NCI-H2107 treated with DMSO at 0.1 percent for 48 hours (cell line): ENCODE measurements at regions not wholly inside any gene's neighbourhood (a gene's known extent, or its start where the extent isn't known, plus 50 kb on each side); places are given as distances from the start of the nearest gene placed in this dataset.
"Not testable (repeated sequence)": the region's sequence is repeated elsewhere in the genome, so short reads cannot be mapped to it uniquely, and the experiment has no call there.

ENCODE experiments used
- DNase-seq: peaks from one replicate; lab custom pipeline; 2025; ENCODE audit not compliant: unreplicated experiment; lab: John Stamatoyannopoulos, UW

DNA sequence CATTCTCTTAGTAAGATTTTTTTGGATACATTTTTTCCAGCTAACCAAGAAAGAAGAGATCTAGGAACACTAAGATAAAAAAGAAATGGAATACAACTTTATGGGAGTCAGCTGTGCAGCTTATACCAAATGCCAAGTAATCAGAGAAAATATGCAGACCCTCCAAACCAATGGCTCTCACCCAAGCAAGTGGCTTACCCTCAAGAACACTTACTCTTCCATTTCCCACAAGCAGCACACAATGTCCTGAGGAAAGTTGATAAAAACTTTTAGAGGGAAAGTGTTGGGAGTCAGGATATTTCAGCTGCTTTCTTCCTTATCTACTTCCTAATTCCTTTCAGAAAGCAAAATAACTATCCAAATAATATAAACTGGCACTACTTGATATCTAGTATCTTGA is 631.8 kb downstream of the RWDD3 start:
- no peak for DNase-seq

DNA sequence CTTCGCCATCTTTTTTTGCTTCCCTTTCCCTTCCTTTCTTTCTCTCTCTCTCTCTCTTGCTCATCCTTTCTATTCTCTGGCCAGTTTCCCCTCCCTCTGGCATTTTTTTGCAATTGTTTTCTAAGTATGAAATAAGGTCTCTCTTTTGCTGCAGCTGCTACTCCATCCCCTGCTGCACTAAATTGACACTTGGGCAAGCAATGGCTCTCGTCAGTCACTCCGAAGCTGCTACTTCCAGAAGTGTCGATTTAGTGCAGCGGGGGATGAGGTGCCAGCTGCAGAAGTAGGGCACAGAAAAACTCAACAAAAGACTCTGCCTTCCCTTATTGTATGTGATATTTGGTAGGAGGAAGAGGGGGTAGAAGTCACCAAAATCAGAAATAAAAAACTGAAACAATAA is 642.3 kb downstream of the RWDD3 start:
- DNase-seq: no peak

DNA sequence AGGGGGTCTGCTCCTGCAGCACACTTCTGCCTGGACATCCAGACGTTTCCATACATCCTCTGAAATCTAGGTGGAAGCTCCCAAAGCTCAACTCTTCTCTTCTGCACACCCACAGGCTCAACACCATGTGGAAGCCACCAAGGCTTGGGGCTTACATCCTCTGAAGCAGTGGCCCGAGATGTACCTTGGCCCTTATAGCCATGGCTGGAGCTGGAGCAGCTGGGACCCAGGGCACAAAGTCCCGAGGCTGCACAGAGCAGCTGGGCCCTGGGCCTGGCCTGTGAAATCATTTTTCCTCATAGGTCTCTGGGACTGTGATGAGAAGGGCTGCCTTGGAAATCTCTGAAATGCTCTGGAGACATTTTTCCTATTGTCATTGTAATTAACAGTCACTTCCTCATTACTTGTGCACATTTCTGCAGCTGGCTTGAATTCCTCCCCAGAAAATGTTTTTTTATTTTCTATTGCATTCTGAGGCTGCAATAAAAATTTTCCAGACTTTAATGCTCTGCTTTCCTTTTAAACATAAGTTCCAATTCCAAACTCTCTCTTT is 645.6 kb downstream of the RWDD3 start:
- no peak for DNase-seq

DNA sequence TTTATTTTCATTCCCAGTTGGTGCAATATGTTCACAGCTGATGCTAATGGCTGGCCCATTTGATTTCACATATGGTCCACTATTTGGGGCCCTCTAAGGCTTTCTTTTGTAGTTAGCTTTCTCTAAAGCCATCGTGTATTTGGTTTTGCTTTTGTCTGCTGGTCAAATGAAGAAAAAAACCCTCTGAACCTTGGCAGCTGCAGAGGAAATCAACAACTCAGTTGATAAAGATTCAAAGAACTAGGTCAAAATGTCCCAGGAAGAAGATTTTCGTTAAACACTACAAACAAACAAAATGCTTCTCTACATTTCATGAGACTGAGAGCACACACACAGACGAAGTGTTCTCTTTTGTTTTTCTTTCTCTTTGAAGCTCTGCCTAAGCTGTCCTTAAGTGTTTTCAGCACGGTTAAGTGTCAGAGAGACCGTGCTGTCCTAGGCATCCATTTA is 655.0 kb downstream of the RWDD3 start:
- no peak for DNase-seq

DNA sequence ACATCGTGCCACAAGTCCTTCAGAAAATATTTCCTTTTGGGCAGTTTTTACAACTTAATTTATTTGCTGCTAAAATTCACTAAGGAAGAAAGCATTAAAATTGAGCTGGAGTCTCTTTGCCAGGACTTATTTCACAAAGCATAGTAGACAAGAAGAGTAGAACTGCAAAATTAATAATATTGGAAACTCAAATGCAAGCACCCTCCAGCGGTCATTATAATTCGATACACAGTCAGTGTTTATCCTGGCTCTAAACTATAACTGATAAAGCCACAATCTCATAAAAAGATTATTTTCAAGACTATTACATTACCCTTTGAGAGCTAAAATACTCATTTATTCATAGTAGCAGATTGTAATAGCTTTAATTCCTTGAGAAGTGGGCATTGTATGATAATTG is 655.4 kb downstream of the RWDD3 start:
- DNase-seq: no peak

DNA sequence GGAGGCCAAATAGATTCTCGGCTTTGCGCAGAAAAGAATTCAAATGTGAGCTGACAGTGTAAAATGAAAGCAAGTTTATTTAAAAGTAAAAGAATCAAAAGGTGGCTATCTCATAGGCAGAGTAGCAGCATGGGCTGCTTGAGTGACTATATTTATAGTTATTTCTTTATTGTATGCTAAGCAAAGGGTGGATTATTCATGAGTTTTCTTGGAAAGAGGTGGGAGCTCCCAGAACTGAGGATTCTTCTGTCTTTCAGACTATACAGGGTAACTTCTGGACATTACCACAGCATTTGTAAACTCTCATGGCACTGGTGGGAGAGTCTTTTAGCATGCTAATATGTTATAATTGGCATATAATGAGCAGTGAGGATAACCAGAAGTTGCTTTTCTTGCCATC is 659.9 kb downstream of the RWDD3 start:
- no peak for DNase-seq

DNA sequence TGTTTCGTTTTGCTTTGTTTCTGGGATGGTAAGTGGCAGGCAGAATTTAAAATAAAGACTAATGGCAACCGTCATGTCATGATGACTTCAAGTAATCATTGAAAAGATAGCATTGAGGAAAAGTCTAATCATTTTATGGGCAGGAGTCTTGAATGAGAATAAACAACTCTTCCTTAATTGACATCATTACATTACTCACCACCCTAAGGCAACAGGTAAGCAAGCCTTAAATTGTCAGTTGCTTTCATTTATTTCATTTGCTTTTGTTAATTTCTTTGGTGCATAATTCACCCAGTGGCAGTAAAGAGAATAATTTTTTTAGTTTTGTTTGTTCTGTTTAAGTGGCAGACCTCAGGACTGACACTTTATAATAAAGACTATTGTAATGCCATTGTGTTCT is 669.0 kb downstream of the RWDD3 start:
- DNase-seq: no peak

DNA sequence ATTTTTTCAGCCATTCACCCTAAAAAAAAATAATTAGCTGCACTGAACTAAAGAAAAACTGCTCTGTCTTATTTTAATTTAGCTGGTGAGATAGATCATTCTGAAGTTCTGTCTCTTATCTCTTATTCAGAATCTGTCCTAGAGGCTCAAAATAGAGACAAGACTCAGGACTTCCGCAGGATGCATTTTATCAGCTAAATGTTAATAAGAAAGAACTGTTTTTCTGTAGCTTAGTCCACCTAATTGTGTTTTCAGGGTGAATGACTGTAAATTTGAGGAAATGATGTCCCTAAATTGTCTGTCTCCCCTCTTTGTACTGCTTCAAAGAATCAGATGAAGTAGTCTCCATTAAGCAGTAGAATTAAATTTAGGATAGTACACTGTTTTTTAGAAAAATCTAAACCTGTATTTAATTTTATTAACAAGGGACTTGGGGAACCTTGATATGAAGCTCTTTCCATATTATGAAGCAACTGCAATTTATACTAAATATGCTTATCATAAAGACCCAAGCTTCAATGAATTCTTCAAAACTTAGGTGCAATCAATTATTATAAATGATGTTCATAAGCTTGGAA is 671.9 kb downstream of the RWDD3 start:
- DNase-seq: no peak

DNA sequence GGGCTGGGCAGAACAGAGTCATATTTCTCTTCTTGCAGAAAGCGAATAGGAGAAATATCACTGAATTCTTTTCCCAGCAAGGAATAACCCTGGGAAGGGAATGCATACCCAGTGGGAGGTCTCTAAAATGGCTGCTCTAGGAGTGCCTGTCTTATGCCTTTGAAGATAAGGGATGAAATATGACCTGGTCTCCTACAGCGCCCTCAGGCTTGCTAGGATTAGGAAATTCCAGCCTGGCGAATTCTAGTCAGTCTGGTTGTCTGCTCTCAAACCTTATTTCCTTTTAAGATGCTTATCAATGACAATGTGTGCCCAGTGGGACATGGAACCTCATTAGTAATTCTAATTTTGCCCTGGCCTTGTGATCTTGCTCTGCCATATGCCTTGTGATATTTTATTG is 677.7 kb downstream of the RWDD3 start:
- DNase-seq: not testable (repeated sequence)

DNA sequence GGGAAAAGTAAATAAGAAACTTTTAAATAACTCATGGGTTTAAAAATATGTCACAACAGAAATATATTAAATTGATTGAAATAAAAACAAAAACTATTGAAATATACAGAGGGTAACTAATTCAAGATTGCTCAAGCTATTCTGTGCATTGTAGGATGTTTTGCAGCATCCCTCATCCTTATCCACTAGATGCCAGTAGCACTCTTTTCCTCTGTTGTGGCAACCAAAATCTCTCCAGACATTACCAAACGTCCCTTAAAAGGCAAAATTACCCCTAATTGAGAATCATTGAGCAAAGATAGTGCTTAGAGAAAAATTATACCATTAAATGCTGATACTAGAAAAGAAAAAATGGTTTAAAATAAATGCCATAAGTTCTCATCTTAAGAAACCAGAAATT is 682.6 kb downstream of the RWDD3 start:
- no peak for DNase-seq

DNA sequence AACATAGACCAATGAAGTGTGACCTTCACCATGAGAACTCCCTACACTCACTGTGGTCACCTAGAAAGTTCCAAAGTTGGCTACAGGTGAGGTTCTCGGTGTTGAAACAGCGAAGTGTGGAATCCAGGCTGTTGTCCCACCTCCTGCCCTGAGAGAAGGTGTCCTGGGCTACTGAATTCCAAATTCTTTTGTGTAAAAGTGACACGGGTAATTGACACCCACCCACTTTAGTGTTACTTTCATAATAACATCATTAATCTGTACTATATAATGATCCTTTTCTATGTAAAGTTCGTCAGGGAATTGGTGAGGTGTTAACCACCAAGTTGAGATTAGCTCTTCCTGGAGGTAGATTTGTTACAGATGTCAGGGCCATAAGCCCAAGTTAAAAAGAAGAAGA is 690.7 kb downstream of the RWDD3 start:
- DNase-seq: no peak

DNA sequence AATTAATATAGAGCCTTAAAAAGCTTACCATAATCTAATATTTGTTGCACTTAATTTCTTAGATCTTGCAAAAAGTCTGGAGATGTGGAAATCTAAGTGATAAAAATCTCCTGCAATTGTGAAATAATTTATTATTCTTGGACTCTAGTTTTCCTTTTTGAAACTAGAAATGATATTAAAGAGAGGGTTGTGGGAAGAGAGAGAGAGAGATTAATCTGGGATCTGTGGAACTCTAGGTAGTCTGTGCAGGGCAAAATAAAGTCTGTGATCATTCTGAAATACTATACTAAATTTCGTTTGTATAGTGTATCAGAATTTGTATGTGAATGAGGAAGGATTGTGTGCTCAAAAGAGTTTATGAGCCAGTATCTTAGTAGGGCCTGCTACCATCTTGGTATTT is 692.3 kb downstream of the RWDD3 start:
- DNase-seq: no peak

DNA sequence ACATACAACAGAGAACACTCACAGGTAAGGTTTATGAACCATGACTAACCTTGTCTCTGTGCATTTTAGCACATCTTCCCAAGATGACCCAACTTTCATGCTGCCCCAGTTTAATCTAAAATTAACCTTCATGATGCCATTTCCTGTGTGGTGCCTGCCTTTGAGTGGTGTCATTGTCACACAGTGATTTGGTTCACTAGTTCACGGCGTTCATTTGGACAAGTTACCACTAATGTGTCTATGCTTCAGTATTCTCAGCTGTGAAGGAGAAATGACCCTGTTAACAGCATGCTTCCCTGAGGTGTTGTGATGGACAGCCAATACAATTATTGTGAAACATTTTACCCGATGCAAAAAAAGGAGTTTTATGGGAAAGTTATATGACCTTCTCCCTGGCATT is 693.1 kb downstream of the RWDD3 start:
- no peak for DNase-seq

DNA sequence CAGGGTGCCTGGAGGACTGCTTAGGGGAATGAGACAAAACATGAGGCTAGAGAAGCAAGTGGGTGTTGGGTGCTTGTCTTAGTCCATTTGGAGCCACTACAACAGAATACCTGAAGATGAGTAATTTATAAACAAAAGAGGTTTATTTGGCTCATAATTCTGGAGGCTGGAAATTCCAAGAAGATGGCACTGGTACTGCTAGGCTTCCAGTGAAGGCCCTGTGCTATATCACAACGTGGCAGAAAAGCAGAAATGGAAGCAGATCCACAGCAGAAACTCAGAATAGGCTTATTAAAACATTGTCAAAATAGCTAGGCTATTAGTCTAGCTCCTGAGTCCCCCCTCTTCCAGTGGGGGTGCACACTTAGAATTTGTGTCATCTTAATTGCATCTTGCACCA is 701.7 kb downstream of the RWDD3 start:
- DNase-seq: no peak

DNA sequence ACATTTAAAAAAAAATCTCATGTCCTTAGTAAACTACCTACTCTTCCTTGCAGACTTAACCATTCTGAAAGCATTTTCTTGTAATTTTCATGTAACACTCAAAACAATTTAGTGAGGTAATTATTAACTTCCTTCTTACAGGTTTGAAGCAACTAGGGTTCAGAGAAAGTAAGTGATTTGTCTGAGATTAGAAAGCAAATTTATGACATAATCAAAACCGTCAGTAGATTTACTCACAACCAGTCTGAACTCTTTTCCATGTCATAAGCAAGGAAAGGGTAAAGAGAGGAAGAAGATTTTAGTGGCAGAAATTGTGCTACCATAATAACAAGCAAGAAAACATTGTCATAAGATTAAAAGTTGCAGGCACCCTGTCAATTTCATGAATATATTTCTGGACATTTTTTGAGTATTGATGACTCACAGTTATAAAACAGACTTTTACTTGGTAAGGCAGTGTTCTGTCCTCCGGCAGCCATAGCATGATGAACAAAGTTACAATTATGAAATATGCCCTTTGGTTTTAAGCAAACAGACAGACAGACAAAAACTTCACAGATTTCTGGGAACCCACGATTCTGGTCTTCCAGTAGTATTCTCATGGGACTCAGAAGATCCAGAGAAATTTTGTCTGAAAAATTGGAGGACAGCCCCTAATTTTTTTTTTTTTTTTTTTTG is 707.2 kb downstream of the RWDD3 start:
- no peak for DNase-seq

DNA sequence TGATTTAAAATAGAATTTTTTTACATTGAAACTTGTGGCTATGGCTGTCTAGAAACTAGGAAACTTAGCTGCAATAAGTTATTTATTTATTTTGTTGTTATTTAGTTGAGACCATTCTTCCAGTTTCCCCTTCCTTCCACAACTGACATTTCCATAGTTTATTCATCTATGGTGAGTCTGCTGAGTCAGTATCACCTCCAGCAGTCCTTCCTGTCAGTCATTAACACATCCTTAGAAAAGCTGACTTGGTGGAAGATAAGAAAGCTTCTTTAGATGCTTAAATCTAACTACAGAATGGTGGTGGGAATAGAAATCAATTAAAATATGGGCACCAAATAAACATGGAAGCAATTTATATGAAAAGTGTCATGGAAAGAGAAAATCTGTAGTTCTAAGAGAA is 714.0 kb downstream of the RWDD3 start:
- no peak for DNase-seq

DNA sequence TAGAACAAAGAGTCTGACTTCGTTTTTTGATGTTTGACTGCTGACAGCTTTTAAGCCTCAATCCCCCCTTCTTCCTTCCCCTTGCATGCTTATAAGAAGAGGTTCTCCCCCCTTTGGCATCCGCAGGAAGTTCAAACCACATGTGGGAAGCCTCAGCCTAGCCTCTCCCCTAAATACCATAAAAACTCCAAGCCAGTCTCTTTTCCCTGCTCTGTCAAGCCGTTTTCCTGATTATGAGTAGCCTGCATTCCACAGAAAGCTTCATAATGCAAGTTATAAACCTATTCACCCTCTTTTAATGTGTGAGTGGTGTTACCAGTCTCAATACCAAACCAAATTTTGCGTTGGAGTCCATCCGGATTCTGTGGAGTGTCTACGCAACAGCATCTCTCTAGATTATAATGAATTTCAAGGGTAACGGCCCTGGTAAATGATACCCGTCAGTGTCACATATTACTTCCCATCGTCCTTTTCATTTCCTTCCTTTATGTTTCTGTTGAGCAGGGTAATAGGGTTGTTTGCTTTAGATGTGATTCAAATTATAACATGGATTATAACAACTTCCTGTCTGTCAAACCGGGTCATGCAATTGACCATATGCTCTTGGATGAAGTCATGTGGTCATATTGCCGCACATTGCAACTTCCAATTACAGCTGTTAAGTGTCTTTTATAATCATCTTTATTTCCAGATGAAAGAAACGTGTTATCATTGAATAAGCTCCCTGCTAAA is 717.5 kb downstream of the RWDD3 start:
- DNase-seq: no peak

DNA sequence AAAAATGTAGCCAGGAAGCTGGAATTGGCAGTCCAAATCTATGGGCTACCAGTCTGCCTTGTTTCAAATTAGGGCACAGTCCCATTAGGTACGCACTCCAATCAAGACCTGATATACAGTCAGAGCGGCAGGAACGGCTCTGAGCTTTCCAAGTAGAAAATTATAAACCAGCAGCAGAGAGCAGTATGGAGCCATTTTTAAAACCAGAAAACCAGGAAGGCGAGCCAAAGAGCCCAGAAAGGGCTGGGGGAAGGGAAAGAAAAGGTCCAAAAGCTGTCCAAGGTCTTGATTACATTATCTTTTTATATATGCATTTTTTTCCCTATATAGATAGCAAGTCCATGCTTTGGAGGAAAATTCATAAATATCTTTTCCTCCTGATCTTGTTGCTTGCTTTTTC is 719.0 kb downstream of the RWDD3 start:
- no peak for DNase-seq

DNA sequence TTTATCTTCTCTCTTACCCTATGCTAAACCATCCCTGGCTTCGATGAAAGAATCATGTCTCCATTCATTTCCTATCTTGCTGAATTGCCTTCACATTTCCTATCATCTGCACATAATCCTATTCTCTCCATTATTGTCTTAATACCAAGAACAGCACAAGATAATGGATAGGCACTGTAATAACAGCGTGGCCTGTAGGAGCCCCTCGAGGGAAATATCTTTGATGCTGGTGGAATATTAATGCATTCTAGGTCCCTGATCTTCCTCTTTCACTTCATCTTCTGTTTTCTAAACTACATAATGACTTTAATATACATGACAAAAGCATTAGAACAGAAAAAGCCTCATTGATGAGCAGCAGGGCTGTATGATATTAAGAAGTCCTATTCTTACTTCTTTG is 720.6 kb downstream of the RWDD3 start:
- no peak for DNase-seq

DNA sequence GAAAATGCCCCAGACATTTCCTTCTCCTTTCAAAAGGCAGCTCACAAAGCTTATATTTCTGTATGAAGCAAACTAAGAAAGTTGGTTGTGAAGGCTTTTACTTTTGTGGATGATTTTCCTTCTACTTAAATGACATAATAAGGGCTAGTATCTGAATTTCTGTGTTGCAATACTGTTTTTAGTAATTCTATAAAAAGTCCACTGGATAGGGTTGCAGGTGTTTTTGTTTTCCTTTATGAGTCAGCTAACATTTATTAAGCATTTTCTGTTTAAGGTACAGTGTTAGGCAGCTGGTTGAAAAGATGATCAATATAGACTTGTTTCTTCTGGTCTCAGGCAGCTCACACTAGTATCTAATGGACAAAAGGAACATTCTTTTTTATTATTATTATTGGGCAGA is 722.2 kb downstream of the RWDD3 start:
- DNase-seq: no peak

DNA sequence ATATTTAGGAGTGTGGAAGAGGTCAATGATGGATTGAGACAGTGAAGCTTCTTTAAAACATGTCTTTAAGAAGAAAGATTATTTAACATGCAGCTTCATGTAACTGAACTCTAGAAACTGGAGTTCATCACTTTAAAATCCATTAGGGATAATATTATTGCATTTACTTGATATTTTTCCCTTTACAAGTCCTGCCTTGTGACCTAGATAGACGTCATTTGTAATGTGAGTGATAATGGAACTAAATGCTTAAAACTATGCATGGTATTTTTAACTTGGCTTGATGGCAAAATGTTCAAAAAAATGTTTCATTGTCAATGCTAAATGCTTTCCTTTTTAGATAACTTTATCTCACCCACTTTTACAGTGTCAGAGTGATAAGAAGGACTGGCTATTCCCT is 723.7 kb downstream of the RWDD3 start:
- DNase-seq: no peak

DNA sequence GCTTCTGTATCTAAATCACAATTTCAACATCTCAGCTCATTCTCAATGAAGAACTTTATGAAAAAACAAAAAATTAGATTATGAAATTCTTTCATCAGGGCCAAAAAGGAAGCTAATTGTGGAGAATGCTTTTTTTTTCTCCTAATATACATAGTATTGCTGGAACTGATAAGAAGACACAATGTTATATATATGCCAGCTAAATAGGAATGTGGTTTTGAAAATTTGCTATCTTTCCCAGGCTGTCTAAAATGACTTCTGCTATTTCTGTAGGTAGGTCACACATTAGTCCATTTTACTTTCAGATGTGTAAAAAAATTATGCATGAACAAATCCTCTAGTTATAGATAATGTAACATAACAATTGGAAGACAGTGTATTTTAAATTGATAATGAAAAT is 732.9 kb downstream of the RWDD3 start:
- no peak for DNase-seq
